ENCODE measurements at regions not wholly inside any gene's neighbourhood (a gene's known extent, or its start where the extent isn't known, plus 50 kb on each side); places are given as distances from the start of the nearest gene placed in this dataset.

DNA sequence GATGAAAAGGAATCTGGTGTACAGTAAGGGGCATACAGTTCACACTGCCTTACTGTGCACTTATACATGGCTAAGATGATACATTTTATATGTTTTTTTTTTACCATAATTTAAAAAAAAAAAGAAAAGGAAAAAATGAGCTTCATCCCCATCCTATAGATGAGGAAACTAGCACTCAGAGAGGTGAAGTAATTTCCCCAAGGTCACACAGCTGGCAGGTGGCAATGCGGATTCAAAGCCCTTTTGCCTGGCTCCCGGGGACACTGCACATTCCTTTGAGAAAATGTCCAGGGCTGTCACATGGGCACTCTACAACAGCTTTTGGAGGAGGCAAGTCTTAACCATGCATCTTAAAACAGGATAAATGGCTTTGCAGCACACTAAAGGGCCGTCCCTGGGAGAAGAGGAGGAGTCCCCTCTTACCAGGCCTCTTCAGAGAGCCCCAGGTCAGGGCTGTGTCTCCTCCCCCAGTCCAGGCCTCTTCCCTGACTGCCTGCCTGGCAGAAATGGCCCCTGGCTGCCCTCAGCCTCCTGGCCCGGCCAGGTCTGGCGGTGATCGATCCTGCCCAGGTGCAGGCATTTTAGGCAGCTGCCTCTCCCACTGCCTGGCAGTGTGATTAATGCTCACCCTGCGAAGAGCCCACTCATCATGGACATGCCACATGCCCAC is 95.1 kb upstream of the LINGO1 start:
- no peak for DNase-seq

DNA sequence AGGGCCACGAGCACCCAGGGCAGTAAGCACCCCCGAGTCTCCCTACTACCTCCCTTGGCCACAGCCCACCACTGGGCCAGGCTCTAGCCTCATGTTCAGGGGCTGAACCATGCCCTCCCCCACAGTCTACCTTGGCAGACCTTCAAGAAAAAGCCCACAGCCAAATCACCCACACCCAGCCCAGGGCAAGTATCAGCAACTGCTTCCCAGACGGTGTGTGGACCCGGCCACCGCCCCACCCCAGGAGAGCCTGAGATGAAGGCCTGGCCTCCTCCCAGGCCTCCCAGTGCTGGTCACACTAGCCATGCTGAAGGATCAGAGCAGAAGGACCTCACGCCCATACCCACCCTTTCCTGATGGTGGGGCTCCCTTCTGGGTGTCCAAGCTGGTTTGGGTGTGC is 92.0 kb upstream of the LINGO1 start:
- DNase-seq = no peak

GRCh38 chr15:77723756-77724155 is 91.0 kb upstream of the LINGO1 start:
- no peak for DNase-seq

GRCh38 chr15:77722759-77723460 is 90.2 kb upstream of the LINGO1 start:
- no peak for DNase-seq

GRCh38 chr15:77721963-77722362 is 89.3 kb upstream of the LINGO1 start:
- DNase-seq = no peak

DNA sequence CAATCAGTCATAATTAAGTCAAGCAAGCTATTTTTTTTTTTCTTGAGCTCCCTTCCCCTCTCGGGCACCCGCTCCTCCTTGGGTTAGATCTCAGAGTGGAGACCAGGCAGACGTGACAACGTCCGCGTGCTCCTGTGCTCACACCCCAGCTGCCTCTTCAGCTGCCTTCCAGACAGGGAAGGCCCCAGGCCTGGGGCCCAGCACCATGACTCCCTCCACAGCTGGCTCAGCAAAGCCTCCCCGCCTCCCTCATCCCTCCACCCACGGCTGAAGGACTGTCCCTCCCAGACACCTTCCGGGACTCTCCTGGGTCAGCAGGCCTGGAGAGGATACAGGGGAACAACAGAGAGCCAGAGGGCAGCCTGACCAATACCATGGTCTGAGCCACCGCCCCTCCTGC is 87.9 kb upstream of the LINGO1 start:
- no peak for DNase-seq

GRCh38 chr15:77720173-77720572 is 87.5 kb upstream of the LINGO1 start:
- no peak for DNase-seq

GRCh38 chr15:77719450-77719849 is 86.7 kb upstream of the LINGO1 start:
- no peak for DNase-seq

GRCh38 chr15:77717333-77717990 is 84.8 kb upstream of the LINGO1 start:
- no peak for DNase-seq

- DNase-seq = no peak
These were observed 84.1 kb upstream of the LINGO1 start for GRCh38 chr15:77716632-77717332.

- DNase-seq = no peak
These were observed 83.1 kb upstream of the LINGO1 start for GRCh38 chr15:77715860-77716259.

- no peak for DNase-seq
These were observed 82.3 kb upstream of the LINGO1 start for GRCh38 chr15:77715051-77715450.

- DNase-seq = no peak
These were observed 81.8 kb upstream of the LINGO1 start for GRCh38 chr15:77714555-77714954.

GRCh38 chr15:77714023-77714422 is 81.3 kb upstream of the LINGO1 start:
- DNase-seq = no peak

GRCh38 chr15:77713281-77713680 is 80.6 kb upstream of the LINGO1 start:
- DNase-seq = no peak

DNA sequence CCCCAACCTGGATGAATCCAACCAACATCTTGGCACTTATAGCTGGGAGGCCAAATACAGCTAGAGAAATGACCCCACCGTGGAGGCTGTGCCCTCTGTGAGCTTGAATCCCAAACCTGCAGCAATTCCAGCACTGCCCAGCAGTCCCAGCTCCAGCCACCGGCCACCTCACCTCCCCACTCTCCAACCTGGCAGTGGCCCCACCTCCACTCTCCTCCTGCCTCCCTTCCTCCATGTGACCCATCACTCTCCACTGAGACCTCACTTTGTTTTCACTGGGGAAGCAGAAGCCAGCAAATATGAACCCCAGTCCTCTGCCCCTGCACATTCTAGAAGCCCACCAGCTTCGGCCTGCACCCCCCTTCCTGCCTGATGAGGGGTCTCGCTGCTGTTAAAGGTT is 79.7 kb upstream of the LINGO1 start:
- DNase-seq = no peak

- no peak for DNase-seq
These were observed 77.9 kb upstream of the LINGO1 start for GRCh38 chr15:77710637-77711036.

GRCh38 chr15:77710206-77710605 is 77.5 kb upstream of the LINGO1 start:
- DNase-seq = no peak

DNA sequence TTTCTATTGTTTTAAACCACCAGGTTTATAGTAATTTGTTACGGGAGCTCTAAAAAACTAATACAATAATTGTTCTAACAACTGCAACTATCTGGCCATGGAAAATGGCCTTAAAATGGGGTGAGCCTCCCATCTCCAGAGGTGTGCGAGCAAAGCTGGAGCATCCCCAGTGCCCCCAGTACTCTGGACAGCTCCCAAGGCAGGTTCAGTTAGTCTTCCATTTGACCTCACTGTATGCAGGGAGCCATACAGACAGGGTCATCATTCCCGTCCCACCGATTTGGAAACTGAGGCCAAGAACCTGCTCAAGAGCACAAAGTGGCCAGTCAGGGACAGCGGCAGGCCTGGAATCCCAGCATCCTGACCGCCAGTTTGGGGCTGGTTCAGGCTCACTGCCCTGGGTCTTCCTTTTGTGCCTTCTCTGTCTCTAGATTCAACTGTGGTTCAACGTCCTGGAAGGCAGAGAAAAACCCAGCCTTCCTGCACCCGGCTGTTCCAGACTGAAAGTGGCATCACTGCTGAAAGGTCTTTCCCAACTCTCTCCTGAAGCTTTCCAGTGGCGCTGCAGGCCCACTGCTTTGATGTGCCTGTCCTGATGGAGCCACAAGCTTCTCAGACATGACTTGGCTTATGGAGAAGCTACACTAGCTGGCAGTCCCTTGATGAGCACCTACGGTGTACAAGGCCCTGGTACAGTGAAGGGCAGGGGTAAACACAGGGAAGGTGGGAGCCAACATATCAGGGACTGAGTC is 76.6 kb upstream of the LINGO1 start:
- DNase-seq = no peak

DNA sequence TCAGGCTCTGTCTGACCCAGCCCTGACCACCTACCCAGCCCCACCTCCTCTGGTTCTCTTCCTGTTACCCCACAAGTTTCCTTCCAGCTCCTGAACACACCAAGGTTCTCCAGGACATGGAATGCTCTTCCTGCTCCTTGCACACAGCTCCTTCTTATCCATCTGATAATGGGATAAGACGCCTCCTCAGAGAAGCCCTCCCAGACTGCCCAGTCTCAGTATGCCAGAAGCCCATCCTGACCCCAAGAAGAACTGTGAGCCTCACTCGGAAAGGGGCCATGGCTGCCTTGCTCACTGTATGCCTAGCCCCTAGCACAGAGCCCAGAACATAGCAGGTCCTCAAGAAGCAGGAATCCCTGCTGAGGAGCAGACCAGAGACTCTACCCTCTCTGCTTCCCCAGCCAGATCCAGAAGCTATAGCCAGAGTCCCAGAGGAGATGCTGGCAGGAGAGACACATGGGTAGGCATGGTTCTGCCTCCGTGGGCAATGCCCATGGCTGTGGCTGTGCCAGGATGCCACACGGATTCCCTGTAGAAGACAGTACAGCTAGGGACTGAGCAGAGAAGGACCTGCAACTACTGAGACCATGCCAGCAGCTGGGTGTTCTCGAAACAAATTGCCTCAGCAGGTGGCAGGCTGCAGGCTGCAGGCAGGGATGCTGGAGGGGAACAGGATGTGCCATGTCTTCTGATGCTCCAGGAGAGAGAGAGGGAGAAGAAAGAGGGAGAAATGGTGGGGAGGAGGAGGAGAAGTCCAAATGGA is 74.0 kb upstream of the LINGO1 start:
- DNase-seq = no peak

- no peak for DNase-seq
These were observed 69.7 kb upstream of the LINGO1 start for GRCh38 chr15:77702211-77702957.
